Loucy (cell line): ENCODE measurements at regions not wholly inside any gene's neighbourhood (a gene's known extent, or its start where the extent isn't known, plus 50 kb on each side); places are given as distances from the start of the nearest gene placed in this dataset.
"Not testable (repeated sequence)": the region's sequence is repeated elsewhere in the genome, so short reads cannot be mapped to it uniquely, and the experiment has no call there.

ENCODE experiments used
- H2AFZ ChIP-seq: fragments of 200-600 bp; sonication (generic); 2 replicates; pipeline ENCODE4 v1.6.0; 2016; ENCODE audit warnings: antibody characterized with exemption, mild to moderate bottlenecking, low read length, moderate library complexity
- H3F3A ChIP-seq: fragments of 200-600 bp; 2 replicates; pipeline ENCODE4 v1.6.0; 2016; ENCODE audit warnings: antibody characterized with exemption, low read depth, mild to moderate bottlenecking
- H3K27me3 ChIP-seq: fragments of 200-600 bp; sonication (generic); 2 replicates; pipeline ENCODE4 v1.6.1; 2014; ENCODE audit warnings: low read length, mild to moderate bottlenecking; ENCODE audit not compliant: insufficient read depth, poor library complexity, severe bottlenecking
- H3K36me3 ChIP-seq: fragments of 200-600 bp; sonication (generic); 2 replicates; pipeline ENCODE4 v1.6.1; 2016; ENCODE audit warnings: low read length; ENCODE audit not compliant: insufficient read depth
- H3K4me1 ChIP-seq: fragments of 200-600 bp; sonication (generic); 2 replicates; pipeline ENCODE4 v1.5.1; 2014; ENCODE audit warnings: low read length, mild to moderate bottlenecking; ENCODE audit not compliant: insufficient read depth, poor library complexity, severe bottlenecking
- H3K4me2 ChIP-seq: fragments of 200-600 bp; sonication (generic); 2 replicates; pipeline ENCODE4 v1.6.0; 2014; ENCODE audit warnings: antibody characterized with exemption, low read length, low read depth, mild to moderate bottlenecking; ENCODE audit not compliant: poor library complexity, severe bottlenecking
- H3K4me3 ChIP-seq: fragments of 200-600 bp; sonication (generic); 2 replicates; pipeline ENCODE4 v1.5.1; 2014; ENCODE audit warnings: low read length, mild to moderate bottlenecking, mixed read lengths; ENCODE audit not compliant: poor library complexity, severe bottlenecking
- H3K79me2 ChIP-seq: fragments of 200-600 bp; sonication (generic); 2 replicates; pipeline ENCODE4 v1.6.1; 2014; ENCODE audit warnings: low read length; ENCODE audit not compliant: insufficient read depth
- H3K9ac ChIP-seq: fragments of 200-600 bp; sonication (generic); 2 replicates; pipeline ENCODE4 v1.6.0; 2014; ENCODE audit warnings: mild to moderate bottlenecking, low read depth, low read length, moderate library complexity; ENCODE audit not compliant: poor library complexity, severe bottlenecking
- H3K9me2 ChIP-seq: fragments of 200-600 bp; sonication (generic); replicated peaks from 2 replicates; pipeline ENCODE4 v1.6.1; 2016; ENCODE audit warnings: low read depth, low read length, mixed read lengths
- H3K9me3 ChIP-seq: fragments of 200-600 bp; sonication (generic); 2 replicates; pipeline ENCODE4 v1.6.1; 2014; ENCODE audit warnings: mild to moderate bottlenecking, antibody characterized with exemption, low read length, low read depth; ENCODE audit not compliant: insufficient read depth
- H4K20me1 ChIP-seq: fragments of 200-600 bp; sonication (generic); 2 replicates; pipeline ENCODE4 v1.6.0; 2014; ENCODE audit warnings: antibody characterized with exemption, low read length, mild to moderate bottlenecking; ENCODE audit not compliant: insufficient read depth, poor library complexity, severe bottlenecking
- CTCF ChIP-seq: fragments of 200-600 bp; sonication (generic); conservative IDR thresholded peaks from 2 replicates; pipeline ENCODE4 v1.5.1; 2014; ENCODE audit warnings: mild to moderate bottlenecking, antibody characterized with exemption, low read length
- EZH2phosphoT487 ChIP-seq: fragments of 200-600 bp; IDR thresholded peaks from 2 replicates; pipeline ENCODE4 v1.6.1; 2018; ENCODE audit warnings: antibody characterized with exemption, mild to moderate bottlenecking, moderate library complexity, borderline replicate concordance

- no peak overlapping the region for H3K9ac ChIP-seq
- H3K79me2 ChIP-seq, result no peaks in the 10 kb centered on the region
- H3K4me3 ChIP-seq, result no peak overlapping the region
- no peak for TF ChIP-seq EZH2phosphoT487
- TF ChIP-seq CTCF, result no peak
- H2AFZ ChIP-seq, result no peak overlapping the region
- no peak overlapping the region for H3K4me2 ChIP-seq
- no peaks in the 10 kb centered on the region for H3K4me1 ChIP-seq
- H3K36me3 ChIP-seq, result no peaks in the 10 kb centered on the region
- no peaks in the 10 kb centered on the region for H3K9me3 ChIP-seq
- H4K20me1 ChIP-seq, result no peaks in the 10 kb centered on the region
- no peaks in the 10 kb centered on the region for H3F3A ChIP-seq
- H3K9me2 ChIP-seq, result no peaks in the 10 kb centered on the region
- no peaks in the 10 kb centered on the region for H3K27me3 ChIP-seq
Measured at GRCh38 chr3:127084401-127084990, 101.6 kb downstream of the PLXNA1 start.

GRCh38 chr3:127085576-127085975, 102.7 kb downstream of the PLXNA1 start:
- Histone ChIP-seq H3K36me3 (no peaks in the 10 kb centered on the region), H4K20me1 (no peaks in the 10 kb centered on the region), H3K9me2 (no peaks in the 10 kb centered on the region), H3K79me2 (no peaks in the 10 kb centered on the region), H3K9me3 (no peaks in the 10 kb centered on the region), H3K27me3 (no peaks in the 10 kb centered on the region), H3K9ac (no peak overlapping the region), H3K4me3 (no peak overlapping the region), H3K4me1 (no peaks in the 10 kb centered on the region), H3F3A (no peaks in the 10 kb centered on the region), H2AFZ (no peak overlapping the region), H3K4me2 (no peak overlapping the region)
- TF ChIP-seq CTCF, result no peak
- TF ChIP-seq EZH2phosphoT487, result no peak

GRCh38 chr3:127086591-127086990, 103.7 kb downstream of the PLXNA1 start:
- H3K4me1 ChIP-seq, H3K9me2 ChIP-seq, H3K36me3 ChIP-seq, H3K4me3 ChIP-seq, H3K79me2 ChIP-seq, H3K9ac ChIP-seq, H3F3A ChIP-seq, H2AFZ ChIP-seq, H4K20me1 ChIP-seq, H3K4me2 ChIP-seq, H3K9me3 ChIP-seq, H3K27me3 ChIP-seq: not testable (repeated sequence)

- H3K9me3 ChIP-seq, result no peaks in the 10 kb centered on the region
- no peaks in the 10 kb centered on the region for H3F3A ChIP-seq
- no peaks in the 10 kb centered on the region for H3K9me2 ChIP-seq
- H3K36me3 ChIP-seq, result no peaks in the 10 kb centered on the region
- no peak overlapping the region for H3K9ac ChIP-seq
- no peaks in the 10 kb centered on the region for H3K27me3 ChIP-seq
- H3K79me2 ChIP-seq, result no peaks in the 10 kb centered on the region
- no peak for TF ChIP-seq CTCF
- TF ChIP-seq EZH2phosphoT487, result no peak
- no peak overlapping the region for H3K4me3 ChIP-seq
- H4K20me1 ChIP-seq, result no peaks in the 10 kb centered on the region
- no peaks in the 10 kb centered on the region for H3K4me1 ChIP-seq
- no peak overlapping the region for H3K4me2 ChIP-seq
- no peak overlapping the region for H2AFZ ChIP-seq
Measured at GRCh38 chr3:127087441-127087840, 104.5 kb downstream of the PLXNA1 start.
